CD14-positive monocyte (primary cell): ENCODE measurements at regions not wholly inside any gene's neighbourhood (a gene's known extent, or its start where the extent isn't known, plus 50 kb on each side); places are given as distances from the start of the nearest gene placed in this dataset.

Experiments used
- DNase-seq, 3 donors: peaks; one replicate each; pipeline ENCODE4 v3.0.0-alpha.2; 2011 to 2022
- H2AFZ ChIP-seq: 2 replicates; pipeline ENCODE4 v1.6.0; 2012; ENCODE audit warnings: mild to moderate bottlenecking, low read depth, low read length, inconsistent platforms; ENCODE audit not compliant: insufficient read depth, poor library complexity, severe bottlenecking
- H3K27ac ChIP-seq, 2 donors: 1 replicate in 1 of 2; 2 replicates in 1 of 2; pipeline ENCODE4 v1.5.1; 2012 to 2013; ENCODE audit warnings: low read length in 2 of 2, control low read depth in 1 of 2, inconsistent platforms in 1 of 2, low read depth in 1 of 2, mild to moderate bottlenecking in 1 of 2
- H3K27me3 ChIP-seq, 2 donors: one replicate each; pipeline versions ENCODE4 v1.6.0 to v1.6.1; 2011 to 2013; ENCODE audit warnings: low read length in 2 of 2; ENCODE audit not compliant: control insufficient read depth in 2 of 2, insufficient read depth in 2 of 2
- H3K36me3 ChIP-seq, 2 donors: replicated peaks in 1 of 2; 1 replicate in 1 of 2; 2 replicates in 1 of 2; pipeline versions ENCODE4 v1.5.1 to v1.6.1; 2012 to 2013; ENCODE audit warnings: low read length in 2 of 2, control low read depth in 1 of 2, inconsistent platforms in 1 of 2, mild to moderate bottlenecking in 1 of 2; ENCODE audit not compliant: insufficient read depth in 2 of 2, control insufficient read depth in 1 of 2
- H3K4me1 ChIP-seq, 2 donors: 1 replicate in 1 of 2; 2 replicates in 1 of 2; pipeline versions ENCODE4 v1.5.1 to v1.6.1; 2012 to 2013; ENCODE audit warnings: low read length in 2 of 2, control low read depth in 1 of 2, inconsistent platforms in 1 of 2, mild to moderate bottlenecking in 1 of 2, moderate library complexity in 1 of 2; ENCODE audit not compliant: insufficient read depth in 2 of 2, control insufficient read depth in 1 of 2
- H3K4me2 ChIP-seq: replicated peaks from 2 replicates; pipeline ENCODE3; 2012; ENCODE audit warnings: low read length, moderate library complexity, mild to moderate bottlenecking; ENCODE audit not compliant: poor library complexity, severe bottlenecking; ENCODE audit errors: extremely low read depth
- H3K4me3 ChIP-seq, 3 experiments: fragments of 200-600 bp in 1 of 3; sonication (generic) in 1 of 3; replicated peaks in 1 of 3; 1 replicate in 2 of 3; 2 replicates in 1 of 3; pipeline ENCODE4 v1.5.1; 2011 to 2013; ENCODE audit warnings: low read length in 3 of 3, mild to moderate bottlenecking in 3 of 3, control low read depth in 2 of 3, low read depth in 2 of 3, inconsistent platforms in 1 of 3, moderate library complexity in 1 of 3
- H3K79me2 ChIP-seq: 2 replicates; pipeline ENCODE4 v1.6.0; 2012; ENCODE audit warnings: mild to moderate bottlenecking, control low read depth, inconsistent platforms, low read length, moderate library complexity; ENCODE audit not compliant: insufficient read depth
- H3K9ac ChIP-seq: 2 replicates; pipeline ENCODE4 v1.6.0; 2017; ENCODE audit warnings: low read length, mild to moderate bottlenecking; ENCODE audit not compliant: insufficient read depth, poor library complexity, severe bottlenecking
- H3K9me3 ChIP-seq, 2 donors: replicated peaks in 1 of 2; 1 replicate in 1 of 2; 2 replicates in 1 of 2; pipeline versions ENCODE4 v1.5.1 to v1.6.1; 2012 to 2013; ENCODE audit warnings: low read length in 2 of 2, control low read depth in 1 of 2; ENCODE audit not compliant: control insufficient read depth in 1 of 2, insufficient read depth in 1 of 2
- H4K20me1 ChIP-seq: 2 replicates; pipeline ENCODE4 v1.6.0; 2012; ENCODE audit warnings: mild to moderate bottlenecking, low read length, control low read depth, moderate library complexity; ENCODE audit not compliant: insufficient read depth
- H3K27ac Mint-ChIP-seq, 7 donors: one replicate each; pipeline ENCODE4 v1.8.0; 2020; ENCODE audit warnings: mild to moderate bottlenecking in 7 of 7, mixed read lengths in 7 of 7, moderate library complexity in 6 of 7, inconsistent platforms in 2 of 7
- H3K27me3 Mint-ChIP-seq, 3 donors: one replicate each; pipeline ENCODE4 v1.8.0; 2021 to 2022; ENCODE audit warnings: low read depth in 3 of 3, mild to moderate bottlenecking in 3 of 3, mixed read lengths in 3 of 3, moderate library complexity in 3 of 3, inconsistent platforms in 1 of 3
- H3K36me3 Mint-ChIP-seq, 2 donors: one replicate each; pipeline ENCODE4 v1.8.0; 2020; ENCODE audit warnings: mixed read lengths in 2 of 2, inconsistent platforms in 1 of 2, mild to moderate bottlenecking in 1 of 2
- H3K4me1 Mint-ChIP-seq: one replicate; pipeline ENCODE4 v1.8.0; 2020; ENCODE audit warnings: mild to moderate bottlenecking, mixed read lengths
- H3K4me3 Mint-ChIP-seq, 2 donors: one replicate each; pipeline ENCODE4 v1.8.0; 2020; ENCODE audit warnings: mild to moderate bottlenecking in 2 of 2, mixed read lengths in 2 of 2, moderate library complexity in 1 of 2
- H3K9me3 Mint-ChIP-seq, 7 donors: one replicate each; pipeline ENCODE4 v1.8.0; 2020 to 2022; ENCODE audit warnings: mixed read lengths in 7 of 7, mild to moderate bottlenecking in 6 of 7, moderate library complexity in 6 of 7, inconsistent platforms in 2 of 7
- WGBS: methylation state at CpG from one replicate; pipeline ENCODE4 v1.1.5; 2013; ENCODE audit warnings: missing lambda C conversion rate; ENCODE audit not compliant: insufficient coverage; 5-methylcytosine and 5-hydroxymethylcytosine counted together
- intact Hi-C, 2 donors: fragments of 100-400 bp; cut with micrococcal nuclease; formaldehyde crosslinking; loops; one replicate each; pipeline versions ENCODE4 v1.15.0 to v1.15.1; 2023
- TF ChIP-seq, protein P1 (sequence below): fragments of 200-600 bp; IDR thresholded peaks from one replicate; pipeline ENCODE4 v1.8.0; 2022; ENCODE audit warnings: antibody characterized with exemption, mild to moderate bottlenecking

GRCh38 chr5:103391659-103392058 is 133.1 kb downstream of the MACIR start:
- Mint-ChIP-seq H3K36me3 (no peaks in the 10 kb centered on the region), H3K9me3 (peaks cover 0 to 3% (median 0%) of the 10 kb centered on the region in 7 donors), H3K27ac (no peak overlapping the region), H3K4me3 (no peak overlapping the region), H3K27me3 (peaks cover 0 to 2% (median 2%) of the 10 kb centered on the region in 3 donors), H3K4me1 (peaks cover 29% of the 10 kb centered on the region)
- Histone ChIP-seq H3K9me3 (no peaks in the 10 kb centered on the region), H4K20me1 (no peaks in the 10 kb centered on the region), H3K9ac (no peak overlapping the region), H3K27ac (no peak overlapping the region), H3K79me2 (no peaks in the 10 kb centered on the region), H2AFZ (no peak overlapping the region), H3K4me2 (no peak overlapping the region), H3K27me3 (no peaks in the 10 kb centered on the region), H3K36me3 (no peaks in the 10 kb centered on the region), H3K4me1 (peaks cover 21 to 23% of the 10 kb centered on the region in 2 donors), H3K4me3 (no peak overlapping the region)
- intact Hi-C loops = no loop called here
- no peak for DNase-seq
- TF ChIP-seq, protein P1, sequence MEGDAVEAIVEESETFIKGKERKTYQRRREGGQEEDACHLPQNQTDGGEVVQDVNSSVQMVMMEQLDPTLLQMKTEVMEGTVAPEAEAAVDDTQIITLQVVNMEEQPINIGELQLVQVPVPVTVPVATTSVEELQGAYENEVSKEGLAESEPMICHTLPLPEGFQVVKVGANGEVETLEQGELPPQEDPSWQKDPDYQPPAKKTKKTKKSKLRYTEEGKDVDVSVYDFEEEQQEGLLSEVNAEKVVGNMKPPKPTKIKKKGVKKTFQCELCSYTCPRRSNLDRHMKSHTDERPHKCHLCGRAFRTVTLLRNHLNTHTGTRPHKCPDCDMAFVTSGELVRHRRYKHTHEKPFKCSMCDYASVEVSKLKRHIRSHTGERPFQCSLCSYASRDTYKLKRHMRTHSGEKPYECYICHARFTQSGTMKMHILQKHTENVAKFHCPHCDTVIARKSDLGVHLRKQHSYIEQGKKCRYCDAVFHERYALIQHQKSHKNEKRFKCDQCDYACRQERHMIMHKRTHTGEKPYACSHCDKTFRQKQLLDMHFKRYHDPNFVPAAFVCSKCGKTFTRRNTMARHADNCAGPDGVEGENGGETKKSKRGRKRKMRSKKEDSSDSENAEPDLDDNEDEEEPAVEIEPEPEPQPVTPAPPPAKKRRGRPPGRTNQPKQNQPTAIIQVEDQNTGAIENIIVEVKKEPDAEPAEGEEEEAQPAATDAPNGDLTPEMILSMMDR = no peak
- WGBS = no CpG with 5 or more reads among the region's 5 CpGs

DNA sequence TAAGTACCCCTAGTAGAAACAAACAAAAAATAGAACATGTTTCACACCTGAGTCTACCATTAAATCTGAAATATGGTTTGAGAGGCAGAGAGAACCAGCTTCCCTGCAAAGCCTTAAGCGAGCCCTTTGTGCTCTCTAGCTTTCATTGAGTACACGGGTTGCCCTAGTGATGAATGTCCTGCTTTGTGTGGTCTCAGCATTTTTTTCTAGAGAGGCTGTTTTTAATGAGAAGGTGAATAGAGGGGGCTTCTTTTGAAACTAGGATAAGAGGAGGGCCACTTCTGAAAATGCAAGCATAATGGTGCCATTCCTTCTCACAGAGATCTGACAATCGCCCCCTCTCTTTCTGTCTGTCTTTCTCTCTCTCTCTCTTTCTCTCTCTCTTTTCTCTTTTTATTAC is 131.3 kb downstream of the MACIR start:
- 100% methylated on average over 1 of the region's 3 CpGs for WGBS
- no peak overlapping the region for H2AFZ ChIP-seq
- no peak overlapping the region for H3K4me3 ChIP-seq

More for the DNA sequence above, 131.3 kb downstream of the MACIR start:
- H3K27me3 Mint-ChIP-seq = peaks cover 0 to 2% (median 2%) of the 10 kb centered on the region in 3 donors
- H3K27me3 ChIP-seq = no peaks in the 10 kb centered on the region
- TF ChIP-seq, protein P1 = no peak
- H3K9ac ChIP-seq = no peak overlapping the region
- no peaks in the 10 kb centered on the region for H3K36me3 Mint-ChIP-seq
- intact Hi-C loops = no loop called here
- H3K27ac Mint-ChIP-seq = no peak overlapping the region
- H3K79me2 ChIP-seq = no peaks in the 10 kb centered on the region
- DNase-seq = no peak
- peaks cover 0 to 6% (median 2%) of the 10 kb centered on the region in 7 donors for H3K9me3 Mint-ChIP-seq
- H3K4me3 Mint-ChIP-seq = no peak overlapping the region
- no peaks in the 10 kb centered on the region for H4K20me1 ChIP-seq
- H3K4me1 ChIP-seq = peaks cover 21 to 23% of the 10 kb centered on the region in 2 donors
- H3K27ac ChIP-seq = no peak overlapping the region
- H3K4me1 Mint-ChIP-seq = peaks cover 28% of the 10 kb centered on the region
- no peaks in the 10 kb centered on the region for H3K9me3 ChIP-seq
- H3K4me2 ChIP-seq = no peak overlapping the region
- H3K36me3 ChIP-seq = no peaks in the 10 kb centered on the region
